Epithelial cell of prostate (primary cell): ENCODE measurements at regions not wholly inside any gene's neighbourhood (a gene's known extent, or its start where the extent isn't known, plus 50 kb on each side); places are given as distances from the start of the nearest gene placed in this dataset.

Experiments used
- DNase-seq: peaks from one replicate; pipeline ENCODE4 v3.0.0-alpha.2; 2011; ENCODE audit warnings: low read depth, low spot score
- H3K27ac ChIP-seq: fragments of 450-650 bp; 2 replicates; pipeline ENCODE4 v1.5.1; 2017; ENCODE audit warnings: mild to moderate bottlenecking

- DNase-seq, result no peak
- no peak overlapping the region for H3K27ac ChIP-seq
Measured at GRCh38 chr4:110675426-110675825, 52.5 kb upstream of the PITX2 start.

GRCh38 chr4:110676241-110676640 is 53.4 kb upstream of the PITX2 start:
- no peak for DNase-seq
- H3K27ac ChIP-seq, result no peak overlapping the region

GRCh38 chr4:110678517-110679227 is 55.8 kb upstream of the PITX2 start:
- H3K27ac ChIP-seq, result no peak overlapping the region
- DNase-seq, result no peak

- H3K27ac ChIP-seq, result no peak overlapping the region
- DNase-seq, result no peak
Measured at GRCh38 chr4:110680265-110680664, 57.4 kb upstream of the PITX2 start.

GRCh38 chr4:110681381-110681780 is 58.5 kb upstream of the PITX2 start:
- DNase-seq, result no peak
- H3K27ac ChIP-seq, result no peak overlapping the region

- DNase-seq, result no peak
- no peak overlapping the region for H3K27ac ChIP-seq
Measured at GRCh38 chr4:110682311-110682710, 59.4 kb upstream of the PITX2 start.

GRCh38 chr4:110683601-110684000 is 60.7 kb upstream of the PITX2 start:
- H3K27ac ChIP-seq, result no peak overlapping the region
- DNase-seq, result no peak

GRCh38 chr4:110702326-110702725 is 79.4 kb upstream of the PITX2 start:
- H3K27ac ChIP-seq, result no peak overlapping the region
- DNase-seq, result no peak

GRCh38 chr4:110704748-110705439 is 82.0 kb upstream of the PITX2 start:
- no peak for DNase-seq
- H3K27ac ChIP-seq, result no peak overlapping the region

GRCh38 chr4:110705440-110705782 is 82.5 kb upstream of the PITX2 start:
- H3K27ac ChIP-seq, result no peak overlapping the region
- DNase-seq, result no peak

GRCh38 chr4:110710070-110710469 is 87.2 kb upstream of the PITX2 start:
- no peak for DNase-seq
- no peak overlapping the region for H3K27ac ChIP-seq

- no peak for DNase-seq
- no peak overlapping the region for H3K27ac ChIP-seq
Measured at GRCh38 chr4:110712486-110712885, 89.6 kb upstream of the PITX2 start.

GRCh38 chr4:110730318-110730717 is 107.4 kb upstream of the PITX2 start:
- no peak overlapping the region for H3K27ac ChIP-seq

GRCh38 chr4:110733901-110734300 is 111.0 kb upstream of the PITX2 start:
- DNase-seq, result no peak

More at GRCh38 chr4:110730318-110730717, 107.4 kb upstream of the PITX2 start:
- DNase-seq, result no peak

GRCh38 chr4:110735686-110736085 is 112.8 kb upstream of the PITX2 start:
- no peak for DNase-seq
- H3K27ac ChIP-seq, result no peak overlapping the region

More at GRCh38 chr4:110733901-110734300, 111.0 kb upstream of the PITX2 start:
- no peak overlapping the region for H3K27ac ChIP-seq

GRCh38 chr4:110737931-110738330 is 115.1 kb upstream of the PITX2 start:
- no peak overlapping the region for H3K27ac ChIP-seq
- DNase-seq, result no peak

- DNase-seq, result no peak
- H3K27ac ChIP-seq, result no peak overlapping the region
Measured at GRCh38 chr4:110742143-110742542, 119.3 kb upstream of the PITX2 start.

GRCh38 chr4:110748071-110748470 is 125.2 kb upstream of the PITX2 start:
- H3K27ac ChIP-seq, result no peak overlapping the region
- no peak for DNase-seq

- no peak for DNase-seq
- H3K27ac ChIP-seq, result no peak overlapping the region
Measured at GRCh38 chr4:110751183-110751582, 128.3 kb upstream of the PITX2 start.

- no peak overlapping the region for H3K27ac ChIP-seq
- no peak for DNase-seq
Measured at GRCh38 chr4:110751986-110752385, 129.1 kb upstream of the PITX2 start.

- DNase-seq, result no peak
- H3K27ac ChIP-seq, result no peak overlapping the region
Measured at GRCh38 chr4:110753466-110753865, 130.6 kb upstream of the PITX2 start.

GRCh38 chr4:110754716-110755115 is 131.8 kb upstream of the PITX2 start:
- no peak overlapping the region for H3K27ac ChIP-seq
- DNase-seq, result no peak
